Endothelial cell of umbilical vein (primary cell): ENCODE measurements at regions not wholly inside any gene's neighbourhood (a gene's known extent, or its start where the extent isn't known, plus 50 kb on each side); places are given as distances from the start of the nearest gene placed in this dataset.

Experiments
- BruUV-seq: library from RNA; stranded (reverse); fragments of 400-500 nt; replicated peaks from 2 replicates; lab custom pipeline; 2021; lab: Mats Ljungman, UMichigan
- CTCF ChIA-PET: fragments of 300-600, 350-600 bp; sonication (Branson Sonifier 250); formaldehyde crosslinking; loops from one replicate; lab custom pipeline; 2021; ENCODE audit warnings: antibody characterized with exemption, inconsistent platforms; lab: Charles Lee
- POLR2A ChIA-PET: fragments of 300-600, 350-600 bp; sonication (Branson Sonifier 250); formaldehyde crosslinking; loops from one replicate; lab custom pipeline; 2021; ENCODE audit warnings: antibody characterized with exemption, inconsistent platforms; lab: Charles Lee
- DNase-seq: peaks from one replicate; pipeline ENCODE4 v3.0.0-alpha.2; 2011; ENCODE audit warnings: low read depth, low spot score
- FAIRE-seq: peaks from 2 replicates; lab custom pipeline; 2011; peaks lifted over from hg19 to GRCh38; lab: Jason Lieb, UNC
- H2AFZ ChIP-seq: 2 replicates; pipeline ENCODE4 v1.6.0; 2012; ENCODE audit warnings: low read depth, low read length, control low read depth, inconsistent platforms
- H3K27ac ChIP-seq: 2 replicates; pipeline ENCODE4 v1.5.1; 2011; ENCODE audit warnings: low read depth, mild to moderate bottlenecking, control low read depth, low read length, moderate library complexity; ENCODE audit not compliant: insufficient read depth
- H3K27me3 ChIP-seq, 2 experiments: 2 replicates each; pipeline versions ENCODE4 v1.6.0 to v1.6.1; 2011; ENCODE audit warnings: low read length in 2 of 2, mixed read lengths in 1 of 2; ENCODE audit not compliant: control insufficient read depth in 2 of 2, insufficient read depth in 2 of 2
- H3K36me3 ChIP-seq, 2 experiments: 2 replicates in 1 of 2; 3 replicates in 1 of 2; pipeline ENCODE4 v1.5.1; 2011; ENCODE audit warnings: low read length in 2 of 2, mild to moderate bottlenecking in 1 of 2, moderate library complexity in 1 of 2; ENCODE audit not compliant: control insufficient read depth in 2 of 2, insufficient read depth in 2 of 2; ENCODE audit errors: extremely low read depth in 1 of 2
- H3K4me1 ChIP-seq: 3 replicates; pipeline ENCODE4 v1.5.1; 2011; ENCODE audit warnings: mild to moderate bottlenecking, low read length; ENCODE audit not compliant: control insufficient read depth, insufficient read depth; ENCODE audit errors: extremely low read depth
- H3K4me2 ChIP-seq: 2 replicates; pipeline ENCODE4 v1.6.1; 2011; ENCODE audit warnings: low read length, control low read depth, mixed read lengths; ENCODE audit not compliant: insufficient read depth
- H3K4me3 ChIP-seq, 3 experiments: fragments of 200-600 bp in 1 of 3; sonication (generic), shearing (Covaris generic) in 1 of 3; replicated peaks in 1 of 3; 2 replicates each; pipeline ENCODE4 v1.5.1; 2011 to 2016; ENCODE audit warnings: control low read depth in 3 of 3, low read length in 3 of 3, mild to moderate bottlenecking in 2 of 3, inconsistent platforms in 1 of 3, low read depth in 1 of 3, moderate library complexity in 1 of 3; ENCODE audit not compliant: insufficient read depth in 1 of 3
- H3K79me2 ChIP-seq: 2 replicates; pipeline ENCODE4 v1.6.0; 2012; ENCODE audit warnings: low read length, inconsistent platforms; ENCODE audit not compliant: control insufficient read depth, insufficient read depth
- H3K9ac ChIP-seq: replicated peaks from 2 replicates; pipeline ENCODE3; 2011; ENCODE audit warnings: low read length, control low read depth; ENCODE audit not compliant: insufficient read depth; ENCODE audit errors: extremely low read depth
- H3K9me1 ChIP-seq: replicated peaks from 3 replicates; pipeline ENCODE4 v1.6.0; 2011; ENCODE audit warnings: mild to moderate bottlenecking, low read length; ENCODE audit not compliant: control insufficient read depth, insufficient read depth; ENCODE audit errors: extremely low read depth
- H3K9me3 ChIP-seq: replicated peaks from 2 replicates; pipeline ENCODE4 v1.5.1; 2012; ENCODE audit warnings: low read length, inconsistent platforms; ENCODE audit not compliant: control insufficient read depth, insufficient read depth
- H4K20me1 ChIP-seq: replicated peaks from 2 replicates; pipeline ENCODE3; 2011; ENCODE audit warnings: mild to moderate bottlenecking, low read length; ENCODE audit not compliant: control insufficient read depth, insufficient read depth; ENCODE audit errors: extremely low read depth
- FOS ChIP-seq: IDR thresholded peaks from 2 replicates; pipeline ENCODE4 v1.6.1; 2011; ENCODE audit warnings: mild to moderate bottlenecking, low read length, moderate library complexity, borderline replicate concordance; ENCODE audit not compliant: insufficient read depth
- GATA2 ChIP-seq: IDR thresholded peaks from 2 replicates; pipeline ENCODE4 v1.7.0; 2011; ENCODE audit warnings: low read depth, mild to moderate bottlenecking, moderate library complexity, mixed read lengths, low read length; ENCODE audit not compliant: insufficient read length, insufficient read depth
- JUN ChIP-seq: IDR thresholded peaks from 2 replicates; pipeline ENCODE4 v1.6.1; 2011; ENCODE audit warnings: borderline replicate concordance, low read depth; ENCODE audit not compliant: insufficient read length, insufficient read depth
- MYC ChIP-seq: IDR thresholded peaks from one replicate; pipeline ENCODE4 v1.6.1; 2011; ENCODE audit warnings: mild to moderate bottlenecking, low read depth, low read length
- POLR2AphosphoS5 ChIP-seq: IDR thresholded peaks from 2 replicates; pipeline ENCODE4 v1.6.1; 2012; ENCODE audit warnings: low read depth, mild to moderate bottlenecking, control low read depth, low read length, moderate library complexity; ENCODE audit not compliant: insufficient read depth
- dilution Hi-C: fragments of 300-500 bp; cut with MboI; formaldehyde crosslinking; loops from one replicate; pipeline ENCODE4 v1.15.0; 2019; ENCODE audit warnings: low sequenced_read_pairs; ENCODE audit not compliant: extremely low pct_ligation_motif_present
- intact Hi-C: fragments of 100-400 bp; cut with micrococcal nuclease; formaldehyde crosslinking; loops from one replicate; pipeline ENCODE4 v1.10.0; 2022
- TF ChIP-seq, protein P1 (sequence below), 2 donors: IDR thresholded peaks; 1 replicate in 1 of 2; 2 replicates in 1 of 2; pipeline ENCODE4 v1.5.1; 2011; ENCODE audit warnings: low read length in 2 of 2, mild to moderate bottlenecking in 2 of 2, moderate library complexity in 2 of 2, control low read depth in 1 of 2, inconsistent platforms in 1 of 2, low read depth in 1 of 2; ENCODE audit not compliant: insufficient read depth in 1 of 2; ENCODE audit errors: extremely low read depth in 1 of 2
- TF ChIP-seq, protein P2 (sequence below): IDR thresholded peaks from 2 replicates; pipeline ENCODE4 v1.6.1; 2011; ENCODE audit not compliant: insufficient read depth, insufficient read length

DNA sequence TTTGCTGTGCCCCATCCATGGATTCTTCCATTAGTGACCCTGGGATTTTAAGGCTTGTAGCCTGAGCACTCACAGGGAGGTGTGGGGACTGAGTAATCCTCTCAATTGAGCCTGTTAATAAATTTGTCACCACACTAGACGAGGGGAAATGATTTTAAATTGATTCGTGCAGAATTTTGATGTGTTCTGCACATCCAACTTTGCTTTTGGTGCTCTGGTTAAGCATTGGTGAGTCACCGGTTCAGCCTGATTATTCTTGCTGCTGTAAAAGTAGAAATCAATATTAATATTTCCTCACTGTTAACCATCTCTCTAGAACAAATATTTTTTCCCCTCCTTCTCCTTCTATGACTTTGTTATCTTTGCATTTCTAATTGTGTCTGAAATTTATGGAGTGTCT, 482.0 kb downstream of the TSN start:
- dilution Hi-C loops: no loop called here
- BruUV-seq: no TSS peak
- no peak for FAIRE-seq

DNA sequence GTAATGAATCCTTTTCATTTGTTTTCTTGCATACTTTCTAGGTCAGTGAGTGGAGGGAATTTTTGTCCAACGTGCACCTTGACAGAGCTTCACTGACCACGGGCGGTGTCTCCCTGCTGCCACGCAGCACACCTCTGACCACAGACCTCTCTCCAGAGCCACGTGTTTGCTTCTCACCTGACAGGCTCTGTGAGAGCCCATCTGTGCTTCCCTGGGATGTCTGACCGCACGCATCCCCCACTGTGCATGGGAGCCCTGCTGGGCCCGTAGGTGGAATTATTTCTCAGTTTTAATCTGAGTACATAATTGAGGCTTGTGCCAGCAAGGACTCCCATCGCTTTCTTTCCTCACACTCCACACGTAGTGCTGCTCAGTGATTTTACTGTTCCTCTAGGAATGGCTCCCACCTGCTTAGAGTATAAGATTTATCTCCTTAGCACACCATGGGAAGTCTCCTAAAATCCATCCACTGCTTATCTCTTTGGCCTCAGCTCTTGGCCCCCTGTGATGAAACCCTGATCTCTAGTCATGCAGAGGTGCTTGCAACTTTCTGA, 482.6 kb downstream of the TSN start:
- Histone ChIP-seq H3K9me3 (no peaks in the 10 kb centered on the region), H4K20me1 (no peaks in the 10 kb centered on the region), H3K9me1 (no peaks in the 10 kb centered on the region), H3K4me2 (no peak overlapping the region), H3K27me3 (no peaks in the 10 kb centered on the region), H3K4me1 (no peaks in the 10 kb centered on the region), H3K4me3 (no peak overlapping the region), H3K27ac (no peak overlapping the region), H2AFZ (no peak overlapping the region), H3K79me2 (no peaks in the 10 kb centered on the region), H3K9ac (no peak overlapping the region), H3K36me3 (no peaks in the 10 kb centered on the region)
- no peak for FAIRE-seq
- dilution Hi-C loops: no loop called here
- TF ChIP-seq, protein P1, sequence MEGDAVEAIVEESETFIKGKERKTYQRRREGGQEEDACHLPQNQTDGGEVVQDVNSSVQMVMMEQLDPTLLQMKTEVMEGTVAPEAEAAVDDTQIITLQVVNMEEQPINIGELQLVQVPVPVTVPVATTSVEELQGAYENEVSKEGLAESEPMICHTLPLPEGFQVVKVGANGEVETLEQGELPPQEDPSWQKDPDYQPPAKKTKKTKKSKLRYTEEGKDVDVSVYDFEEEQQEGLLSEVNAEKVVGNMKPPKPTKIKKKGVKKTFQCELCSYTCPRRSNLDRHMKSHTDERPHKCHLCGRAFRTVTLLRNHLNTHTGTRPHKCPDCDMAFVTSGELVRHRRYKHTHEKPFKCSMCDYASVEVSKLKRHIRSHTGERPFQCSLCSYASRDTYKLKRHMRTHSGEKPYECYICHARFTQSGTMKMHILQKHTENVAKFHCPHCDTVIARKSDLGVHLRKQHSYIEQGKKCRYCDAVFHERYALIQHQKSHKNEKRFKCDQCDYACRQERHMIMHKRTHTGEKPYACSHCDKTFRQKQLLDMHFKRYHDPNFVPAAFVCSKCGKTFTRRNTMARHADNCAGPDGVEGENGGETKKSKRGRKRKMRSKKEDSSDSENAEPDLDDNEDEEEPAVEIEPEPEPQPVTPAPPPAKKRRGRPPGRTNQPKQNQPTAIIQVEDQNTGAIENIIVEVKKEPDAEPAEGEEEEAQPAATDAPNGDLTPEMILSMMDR (IDR thresholded peaks at IDR 0.05; ENCODE audit: extremely low read depth in 1 of 2, insufficient read depth in 1 of 2, low read depth in 1 of 2, low read length in 2 of 2): no peak
- TF ChIP-seq POLR2AphosphoS5: no peak
- no peak for TF ChIP-seq JUN
- TF ChIP-seq MYC: no peak
- DNase-seq: no peak
- CTCF ChIA-PET: no interaction called here
- POLR2A ChIA-PET: no interaction called here
- no TSS peak for BruUV-seq
- intact Hi-C loops: no loop called here

More for the DNA sequence above, 482.0 kb downstream of the TSN start:
- H3K27ac ChIP-seq: no peak overlapping the region
- no peak overlapping the region for H3K4me3 ChIP-seq
- POLR2A ChIA-PET: no interaction called here
- H3K36me3 ChIP-seq: no peaks in the 10 kb centered on the region
- no peaks in the 10 kb centered on the region for H3K4me1 ChIP-seq
- TF ChIP-seq, protein P2, sequence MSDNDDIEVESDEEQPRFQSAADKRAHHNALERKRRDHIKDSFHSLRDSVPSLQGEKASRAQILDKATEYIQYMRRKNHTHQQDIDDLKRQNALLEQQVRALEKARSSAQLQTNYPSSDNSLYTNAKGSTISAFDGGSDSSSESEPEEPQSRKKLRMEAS: no peak
- TF ChIP-seq, protein P1 (IDR thresholded peaks at IDR 0.05; ENCODE audit: extremely low read depth in 1 of 2, insufficient read depth in 1 of 2, low read depth in 1 of 2, low read length in 2 of 2): no peak
- TF ChIP-seq FOS (no peak), GATA2 (no peak)
- no peaks in the 10 kb centered on the region for H3K27me3 ChIP-seq
- no peaks in the 10 kb centered on the region for H3K9me3 ChIP-seq
- no peak overlapping the region for H3K4me2 ChIP-seq
- intact Hi-C loops: no loop called here
- no peaks in the 10 kb centered on the region for H4K20me1 ChIP-seq
- DNase-seq: no peak
- no peaks in the 10 kb centered on the region for H3K79me2 ChIP-seq
- CTCF ChIA-PET: no interaction called here
- no peak overlapping the region for H3K9ac ChIP-seq
- H2AFZ ChIP-seq: no peak overlapping the region
- H3K9me1 ChIP-seq: no peaks in the 10 kb centered on the region
